ENCODE measurements at regions not wholly inside any gene's neighbourhood (a gene's known extent, or its start where the extent isn't known, plus 50 kb on each side); places are given as distances from the start of the nearest gene placed in this dataset.

GRCh38 chr7:81040496-81040895, 121.6 kb upstream of the SEMA3C start:
- Histone ChIP-seq H3K9me3 (replicated peaks) (0 out of 2 replicates have a peak, but pooled peaks cover 4% of the 10 kb centered on the region), H3K4me1 (no peaks in the 10 kb centered on the region), H3K36me3 (no peaks in the 10 kb centered on the region), H3K27me3 (no peaks in the 10 kb centered on the region), H3K4me3 (no peak overlapping the region), H3K27ac (no peak overlapping the region)
- DNase-seq = no peak

GRCh38 chr7:81036871-81037270, 118.0 kb upstream of the SEMA3C start:
- H3K9me3 ChIP-seq (replicated peaks) = no peaks in the 10 kb centered on the region
- DNase-seq = no peak
- H3K27me3 ChIP-seq = no peaks in the 10 kb centered on the region
- H3K27ac ChIP-seq = no peak overlapping the region
- no peak overlapping the region for H3K4me3 ChIP-seq
- H3K36me3 ChIP-seq = no peaks in the 10 kb centered on the region
- no peaks in the 10 kb centered on the region for H3K4me1 ChIP-seq

GRCh38 chr7:81036057-81036456, 117.2 kb upstream of the SEMA3C start:
- no peak for DNase-seq
- no peak overlapping the region for H3K27ac ChIP-seq
- no peak overlapping the region for H3K4me3 ChIP-seq
- no peaks in the 10 kb centered on the region for H3K36me3 ChIP-seq
- peaks cover 2% of the 10 kb centered on the region; the same call in 1 of the 2 replicates for H3K4me1 ChIP-seq
- H3K27me3 ChIP-seq = no peaks in the 10 kb centered on the region
- H3K9me3 ChIP-seq (replicated peaks) = no peaks in the 10 kb centered on the region

GRCh38 chr7:81031996-81032395, 113.1 kb upstream of the SEMA3C start:
- Histone ChIP-seq H3K4me3 (no peak overlapping the region), H3K9me3 (replicated peaks) (no peaks in the 10 kb centered on the region), H3K27me3 (no peaks in the 10 kb centered on the region), H3K4me1 (peaks cover 32% of the 10 kb centered on the region), H3K36me3 (no peaks in the 10 kb centered on the region), H3K27ac (no peak overlapping the region)
- DNase-seq = no peak

GRCh38 chr7:81031243-81031642, 112.4 kb upstream of the SEMA3C start:
- H3K27me3 ChIP-seq = no peaks in the 10 kb centered on the region
- no peaks in the 10 kb centered on the region for H3K36me3 ChIP-seq
- H3K9me3 ChIP-seq (replicated peaks) = no peaks in the 10 kb centered on the region
- DNase-seq = no peak
- no peak overlapping the region for H3K27ac ChIP-seq
- H3K4me1 ChIP-seq = peaks cover 32% of the 10 kb centered on the region
- no peak overlapping the region for H3K4me3 ChIP-seq

- Histone ChIP-seq H3K4me1 (peaks cover 32% of the 10 kb centered on the region), H3K4me3 (no peak overlapping the region), H3K27me3 (no peaks in the 10 kb centered on the region), H3K36me3 (no peaks in the 10 kb centered on the region), H3K27ac (no peak overlapping the region; the same call in 1 of the 2 replicates), H3K9me3 (replicated peaks) (no peaks in the 10 kb centered on the region)
- DNase-seq = no peak
These were observed 111.6 kb upstream of the SEMA3C start for GRCh38 chr7:81030472-81030871.

GRCh38 chr7:81029511-81029910, 110.7 kb upstream of the SEMA3C start:
- H3K36me3 ChIP-seq = no peaks in the 10 kb centered on the region
- H3K9me3 ChIP-seq (replicated peaks) = no peaks in the 10 kb centered on the region
- H3K4me1 ChIP-seq = peaks cover 32% of the 10 kb centered on the region
- DNase-seq = peak; percentile 75 to 91
- H3K27me3 ChIP-seq = no peaks in the 10 kb centered on the region
- H3K27ac ChIP-seq = peak overlapping the region; percentile 91
- H3K4me3 ChIP-seq = peak overlapping the region; percentile 45

- DNase-seq = no peak
These were observed 106.5 kb upstream of the SEMA3C start for GRCh38 chr7:81025360-81025759.

GRCh38 chr7:81014908-81015307, 96.1 kb upstream of the SEMA3C start:
- Histone ChIP-seq H3K36me3 (no peaks in the 10 kb centered on the region), H3K9me3 (replicated peaks) (peaks cover 5% of the 10 kb centered on the region; the same call in 1 of the 2 replicates), H3K4me1 (no peaks in the 10 kb centered on the region), H3K27me3 (no peaks in the 10 kb centered on the region), H3K4me3 (no peak overlapping the region), H3K27ac (no peak overlapping the region)
- DNase-seq = no peak

More at GRCh38 chr7:81025360-81025759, 106.5 kb upstream of the SEMA3C start:
- H3K27me3 ChIP-seq = no peaks in the 10 kb centered on the region
- no peak overlapping the region for H3K4me3 ChIP-seq
- no peaks in the 10 kb centered on the region; the same call in 1 of the 2 replicates for H3K9me3 ChIP-seq (replicated peaks)
- peaks cover 23% of the 10 kb centered on the region for H3K4me1 ChIP-seq
- H3K27ac ChIP-seq = no peak overlapping the region
- no peaks in the 10 kb centered on the region for H3K36me3 ChIP-seq

- H3K27ac ChIP-seq = no peak overlapping the region
- DNase-seq = no peak
- H3K4me1 ChIP-seq = no peaks in the 10 kb centered on the region
- H3K4me3 ChIP-seq = no peak overlapping the region
- no peaks in the 10 kb centered on the region for H3K27me3 ChIP-seq
- no peaks in the 10 kb centered on the region for H3K36me3 ChIP-seq
- peaks cover 5% of the 10 kb centered on the region; the same call in 1 of the 2 replicates for H3K9me3 ChIP-seq (replicated peaks)
These were observed 95.4 kb upstream of the SEMA3C start for GRCh38 chr7:81014266-81014665.

- H3K4me3 ChIP-seq = no peak overlapping the region
- H3K27ac ChIP-seq = no peak overlapping the region
- H3K4me1 ChIP-seq = no peaks in the 10 kb centered on the region
- no peak for DNase-seq
- peaks cover 5% of the 10 kb centered on the region; the same call in 1 of the 2 replicates for H3K9me3 ChIP-seq (replicated peaks)
- H3K36me3 ChIP-seq = no peaks in the 10 kb centered on the region
- no peaks in the 10 kb centered on the region for H3K27me3 ChIP-seq
These were observed 94.4 kb upstream of the SEMA3C start for GRCh38 chr7:81013083-81013817.

GRCh38 chr7:81008901-81009300, 90.0 kb upstream of the SEMA3C start:
- Histone ChIP-seq H3K36me3 (no peaks in the 10 kb centered on the region), H3K9me3 (replicated peaks) (peaks cover 5% of the 10 kb centered on the region; the same call in 1 of the 2 replicates), H3K4me3 (no peak overlapping the region), H3K27me3 (no peaks in the 10 kb centered on the region), H3K4me1 (no peaks in the 10 kb centered on the region), H3K27ac (no peak overlapping the region)
- DNase-seq = no peak

- no peaks in the 10 kb centered on the region for H3K27me3 ChIP-seq
- H3K27ac ChIP-seq = no peak overlapping the region
- 0 out of 2 replicates have a peak, but pooled peaks cover 5% of the 10 kb centered on the region for H3K9me3 ChIP-seq (replicated peaks)
- H3K4me3 ChIP-seq = no peak overlapping the region
- H3K4me1 ChIP-seq = no peaks in the 10 kb centered on the region
- no peaks in the 10 kb centered on the region for H3K36me3 ChIP-seq
- no peak for DNase-seq
These were observed 88.2 kb upstream of the SEMA3C start for GRCh38 chr7:81007051-81007450.

GRCh38 chr7:81005254-81005653, 86.4 kb upstream of the SEMA3C start:
- no peaks in the 10 kb centered on the region for H3K36me3 ChIP-seq
- no peak overlapping the region for H3K27ac ChIP-seq
- no peaks in the 10 kb centered on the region for H3K4me1 ChIP-seq

GRCh38 chr7:81004098-81004497, 85.2 kb upstream of the SEMA3C start:
- no peaks in the 10 kb centered on the region for H3K9me3 ChIP-seq (replicated peaks)
- H3K27me3 ChIP-seq = no peaks in the 10 kb centered on the region
- H3K4me3 ChIP-seq = no peak overlapping the region
- H3K4me1 ChIP-seq = no peaks in the 10 kb centered on the region
- DNase-seq = no peak
- no peak overlapping the region for H3K27ac ChIP-seq
- no peaks in the 10 kb centered on the region for H3K36me3 ChIP-seq

More at GRCh38 chr7:81005254-81005653, 86.4 kb upstream of the SEMA3C start:
- Histone ChIP-seq H3K4me3 (no peak overlapping the region), H3K9me3 (replicated peaks) (no peaks in the 10 kb centered on the region), H3K27me3 (no peaks in the 10 kb centered on the region)
- no peak for DNase-seq

- H3K9me3 ChIP-seq (replicated peaks) = no peaks in the 10 kb centered on the region
- H3K4me1 ChIP-seq = no peaks in the 10 kb centered on the region
- H3K27me3 ChIP-seq = no peaks in the 10 kb centered on the region
- H3K27ac ChIP-seq = no peak overlapping the region
- DNase-seq = no peak
- no peaks in the 10 kb centered on the region for H3K36me3 ChIP-seq
- H3K4me3 ChIP-seq = no peak overlapping the region
These were observed 84.5 kb upstream of the SEMA3C start for GRCh38 chr7:81003326-81003725.
